ENCODE measurements at regions not wholly inside any gene's neighbourhood (a gene's known extent, or its start where the extent isn't known, plus 50 kb on each side); places are given as distances from the start of the nearest gene placed in this dataset.

DNA sequence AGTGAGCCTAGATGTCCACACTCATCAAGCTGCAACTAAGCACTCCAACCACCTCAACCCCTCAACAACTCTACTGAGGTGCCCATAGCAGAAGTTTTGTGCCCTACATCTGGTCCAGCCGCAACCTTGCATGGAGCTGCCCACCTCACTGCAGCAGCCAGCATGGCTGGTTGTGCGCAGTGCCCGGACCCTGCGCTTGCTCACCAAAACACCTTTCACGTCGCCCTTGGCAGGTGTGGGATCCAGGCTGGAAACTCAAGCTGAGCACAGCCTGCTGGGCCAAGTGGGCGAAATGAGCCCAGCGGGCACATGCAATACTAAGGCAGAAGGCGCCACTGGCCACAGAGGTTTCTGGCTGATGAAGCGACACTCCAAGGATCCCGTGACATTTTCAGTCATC lies 902.4 kb downstream of the TBC1D32 start:
- no peaks in the 10 kb centered on the region for H3K9me2 ChIP-seq
- no peak overlapping the region for H3K4me2 ChIP-seq
- no peak overlapping the region for H3K4me3 ChIP-seq (ENCODE audit: low read depth in 2 of 2, low read length in 1 of 2)
- H3K27me3 ChIP-seq (ENCODE audit: insufficient read depth): no peaks in the 10 kb centered on the region
- ChIA-PET CTCF (no interaction called here), POLR2A (no interaction called here)
- TF ChIP-seq EZH2phosphoT487 (IDR thresholded peaks at IDR 0.05; ENCODE audit: borderline replicate concordance, low read depth) (no peak), PBX3 (IDR thresholded peaks at IDR 0.05) (no peak), TEAD4 (IDR thresholded peaks at IDR 0.05; ENCODE audit: borderline replicate concordance, insufficient read depth) (no peak), SIN3A (IDR thresholded peaks at IDR 0.05; ENCODE audit: borderline replicate concordance, low read depth, low read length) (no peak), RAD21 (IDR thresholded peaks at IDR 0.05; ENCODE audit: low read length) (no peak), MXI1 (IDR thresholded peaks at IDR 0.05; ENCODE audit: low read depth, low read length) (no peak), FOXJ3 (CRISPR knock-in tag; IDR thresholded peaks at IDR 0.05) (no peak), GABPA (IDR thresholded peaks at IDR 0.05; ENCODE audit: low read depth) (no peak), CHD2 (IDR thresholded peaks at IDR 0.05; ENCODE audit: low read length, partially characterized antibody) (no peak), ELF1 (IDR thresholded peaks at IDR 0.05) (no peak), IRF3 (IDR thresholded peaks at IDR 0.05; ENCODE audit: low read depth, low read length) (no peak), USF2 (IDR thresholded peaks at IDR 0.05; ENCODE audit: borderline replicate concordance, low read depth, low read length) (no peak), FOSL2 (IDR thresholded peaks at IDR 0.05; ENCODE audit: borderline replicate concordance, low read depth) (no peak), TAF1 (IDR thresholded peaks at IDR 0.05; ENCODE audit: borderline replicate concordance, low read depth, low read length) (no peak), NFIC (IDR thresholded peaks at IDR 0.05; ENCODE audit: borderline replicate concordance) (no peak)
- H4K20me1 ChIP-seq (ENCODE audit: insufficient read depth): no peaks in the 10 kb centered on the region
- no peak overlapping the region for H3K27ac ChIP-seq (ENCODE audit: low read depth in 2 of 2, low read length in 1 of 2)
- WGBS (ENCODE audit: low lambda C conversion rate): 74% methylated on average over 5 of the region's 11 CpGs
- no peaks in the 10 kb centered on the region for H3K4me1 ChIP-seq (ENCODE audit: control insufficient read depth in 1 of 2, insufficient read depth in 2 of 2, low read depth in 1 of 2, low read length in 1 of 2)
- H3K36me3 ChIP-seq (replicated peaks in 1 of 2; ENCODE audit: control insufficient read depth in 1 of 2, insufficient read depth in 2 of 2, low read length in 1 of 2): no peaks in the 10 kb centered on the region
- H3K9me3 ChIP-seq: no peaks in the 10 kb centered on the region
- no peaks in the 10 kb centered on the region for H3K79me2 ChIP-seq (ENCODE audit: insufficient read depth)
- no peaks in the 10 kb centered on the region for H3F3A ChIP-seq (replicated peaks; ENCODE audit: insufficient read depth)
- H3K9ac ChIP-seq: no peak overlapping the region
- DNase-seq: no peak
- H2AFZ ChIP-seq (ENCODE audit: low read depth): no peak overlapping the region

DNA sequence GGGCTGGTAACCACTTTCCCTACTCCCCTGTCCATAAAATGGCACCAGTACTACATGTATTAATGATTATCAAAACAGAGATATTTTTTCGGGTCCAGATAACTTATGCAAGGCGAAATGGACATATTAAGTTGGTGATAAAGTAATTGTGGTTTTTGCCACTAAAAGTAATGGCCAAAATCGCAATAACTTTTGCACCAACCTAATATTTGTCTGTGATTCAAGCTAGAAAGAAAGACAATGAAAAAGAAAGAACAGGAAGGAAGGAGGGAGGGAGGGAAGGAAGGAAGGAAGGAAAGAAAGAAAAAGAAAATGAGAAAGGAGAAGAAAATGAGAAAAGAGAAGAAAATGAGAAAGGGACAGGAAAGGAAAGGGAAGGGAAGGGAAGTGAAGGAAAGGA lies 922.9 kb downstream of the TBC1D32 start:
- Histone ChIP-seq H3K4me2 (no peak overlapping the region), H3K79me2 (ENCODE audit: insufficient read depth) (no peaks in the 10 kb centered on the region), H3K9me2 (no peaks in the 10 kb centered on the region), H3F3A (replicated peaks; ENCODE audit: insufficient read depth) (no peaks in the 10 kb centered on the region), H2AFZ (ENCODE audit: low read depth) (no peak overlapping the region), H4K20me1 (ENCODE audit: insufficient read depth) (no peaks in the 10 kb centered on the region), H3K4me3 (ENCODE audit: low read depth in 2 of 2, low read length in 1 of 2) (no peak overlapping the region), H3K27ac (ENCODE audit: low read depth in 2 of 2, low read length in 1 of 2) (no peak overlapping the region), H3K27me3 (ENCODE audit: insufficient read depth) (no peaks in the 10 kb centered on the region), H3K4me1 (ENCODE audit: control insufficient read depth in 1 of 2, insufficient read depth in 2 of 2, low read depth in 1 of 2, low read length in 1 of 2) (no peaks in the 10 kb centered on the region), H3K9me3 (no peaks in the 10 kb centered on the region), H3K36me3 (replicated peaks in 1 of 2; ENCODE audit: control insufficient read depth in 1 of 2, insufficient read depth in 2 of 2, low read length in 1 of 2) (no peaks in the 10 kb centered on the region), H3K9ac (no peak overlapping the region)
- TF ChIP-seq NRF1 (IDR thresholded peaks at IDR 0.05; ENCODE audit: low read depth, low read length) (no peak), PBX3 (IDR thresholded peaks at IDR 0.05) (no peak), CHD2 (IDR thresholded peaks at IDR 0.05; ENCODE audit: low read length, partially characterized antibody) (no peak), RAD21 (IDR thresholded peaks at IDR 0.05; ENCODE audit: low read length) (no peak)
- no peak for DNase-seq
- ChIA-PET POLR2A (no interaction called here), CTCF (no interaction called here)
- 17% methylated on average over 3 of the region's 3 CpGs for WGBS (ENCODE audit: low lambda C conversion rate)
